MM.1S (cell line): ENCODE measurements at regions not wholly inside any gene's neighbourhood (a gene's known extent, or its start where the extent isn't known, plus 50 kb on each side); places are given as distances from the start of the nearest gene placed in this dataset.

Experiments used
- DNase-seq: peaks from one replicate; pipeline ENCODE4 v3.0.0-alpha.2; 2015
- H2AFZ ChIP-seq: fragments of 300-600 bp; sonication (generic); 2 replicates; pipeline ENCODE4 v1.6.0; 2016; ENCODE audit warnings: antibody characterized with exemption, low read length
- H3F3A ChIP-seq: fragments of 300-600 bp; sonication (generic); 2 replicates; pipeline ENCODE4 v1.6.1; 2016; ENCODE audit warnings: mild to moderate bottlenecking, antibody characterized with exemption, low read length, moderate library complexity, mixed read lengths; ENCODE audit not compliant: insufficient read depth
- H3K27ac ChIP-seq: fragments of 300-600 bp; sonication (generic); 2 replicates; pipeline ENCODE4 v1.5.1; 2016; ENCODE audit warnings: mild to moderate bottlenecking, low read length
- H3K27me3 ChIP-seq: fragments of 300-600 bp; sonication (generic); replicated peaks from 2 replicates; pipeline ENCODE4 v1.6.0; 2016; ENCODE audit warnings: low read length; ENCODE audit not compliant: insufficient read depth
- H3K36me3 ChIP-seq: fragments of 300-600 bp; sonication (generic); replicated peaks from 2 replicates; pipeline ENCODE4 v1.6.1; 2016; ENCODE audit warnings: mild to moderate bottlenecking, low read length, mixed read lengths; ENCODE audit not compliant: insufficient read depth
- H3K4me1 ChIP-seq: fragments of 300-600 bp; sonication (generic); 2 replicates; pipeline ENCODE4 v1.6.1; 2016; ENCODE audit warnings: low read length, mixed read lengths
- H3K4me2 ChIP-seq: fragments of 300-600 bp; sonication (generic); 2 replicates; pipeline ENCODE4 v1.6.0; 2016; ENCODE audit warnings: low read depth, low read length
- H3K4me3 ChIP-seq: fragments of 300-600 bp; sonication (generic); 2 replicates; pipeline ENCODE4 v1.5.1; 2016; ENCODE audit warnings: low read length, mixed read lengths
- H3K79me2 ChIP-seq: fragments of 300-600 bp; sonication (generic); 2 replicates; pipeline ENCODE4 v1.6.1; 2016; ENCODE audit warnings: mixed run types, low read length, mixed read lengths
- H3K9ac ChIP-seq: fragments of 300-600 bp; sonication (generic); 2 replicates; pipeline ENCODE4 v1.6.1; 2016; ENCODE audit warnings: low read length, mixed read lengths
- H3K9me2 ChIP-seq: fragments of 300-600 bp; sonication (generic); replicated peaks from 2 replicates; pipeline ENCODE4 v1.6.1; 2016; ENCODE audit warnings: mild to moderate bottlenecking, low read length, mixed read lengths; ENCODE audit not compliant: insufficient read depth
- H3K9me3 ChIP-seq: fragments of 300-600 bp; sonication (generic); replicated peaks from 2 replicates; pipeline ENCODE4 v1.6.1; 2016; ENCODE audit warnings: mild to moderate bottlenecking, low read length, mixed read lengths; ENCODE audit not compliant: insufficient read depth
- H4K20me1 ChIP-seq: fragments of 300-600 bp; sonication (generic); 2 replicates; pipeline ENCODE4 v1.6.1; 2016; ENCODE audit warnings: mild to moderate bottlenecking, low read length, moderate library complexity, mixed read lengths; ENCODE audit not compliant: insufficient read depth
- EZH2 ChIP-seq: fragments of 300-600 bp; sonication (generic); optimal IDR thresholded peaks from 2 replicates; pipeline ENCODE3; 2017; ENCODE audit warnings: low read depth, mild to moderate bottlenecking, antibody characterized with exemption, low read length, mixed read lengths
- EZH2phosphoT487 ChIP-seq: fragments of 300-600 bp; sonication (generic); IDR thresholded peaks from 2 replicates; pipeline ENCODE4 v1.6.1; 2018; ENCODE audit warnings: antibody characterized with exemption, low read length
- TF ChIP-seq, protein P1 (sequence below): fragments of 300-600 bp; sonication (generic); IDR thresholded peaks from 2 replicates; pipeline ENCODE4 v1.5.1; 2016; ENCODE audit warnings: antibody characterized with exemption, low read length, mixed read lengths

DNA sequence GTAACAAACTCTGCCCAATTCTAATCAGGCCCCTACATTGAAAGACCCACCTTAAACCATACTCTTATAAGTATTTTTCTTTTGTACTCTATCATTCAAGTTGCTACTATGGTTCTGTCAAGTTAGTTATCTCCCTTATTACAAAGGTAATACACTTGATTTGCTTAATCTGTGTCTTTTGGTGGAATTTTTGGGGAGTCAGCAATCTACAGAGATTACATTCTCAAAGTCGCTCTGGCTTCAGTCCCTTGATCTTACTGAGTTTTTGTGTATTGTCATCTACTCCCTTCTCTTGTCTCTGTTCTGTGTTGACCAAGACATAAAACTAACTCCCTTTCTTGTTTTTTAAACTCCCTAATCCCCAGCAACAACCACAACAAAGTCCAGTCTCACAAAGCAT, 353.1 kb downstream of the LRIG3 start:
- H3K4me2 ChIP-seq: no peak overlapping the region
- no peaks in the 10 kb centered on the region for H4K20me1 ChIP-seq

DNA sequence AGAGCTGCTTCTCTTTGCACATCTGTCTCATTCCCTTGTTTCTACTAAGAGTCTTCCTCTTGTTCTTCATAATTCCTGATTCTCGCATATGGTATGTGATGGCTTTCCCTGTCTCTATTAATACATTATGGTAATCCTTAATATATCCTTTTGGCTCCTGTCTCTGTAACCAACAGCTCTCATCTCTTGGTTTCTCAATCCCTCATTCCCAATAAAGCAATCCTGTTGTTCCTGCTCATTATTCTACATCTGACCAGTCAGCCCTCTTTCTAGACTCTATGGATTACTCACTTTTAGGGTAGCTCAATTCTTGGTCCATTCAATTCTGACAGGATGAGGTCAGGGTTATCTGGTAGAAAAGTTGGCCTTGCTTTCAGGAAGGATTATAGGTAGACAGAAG, 349.9 kb downstream of the LRIG3 start:
- no peak overlapping the region for H3K27ac ChIP-seq
- DNase-seq: no peak
- H3K79me2 ChIP-seq: no peaks in the 10 kb centered on the region
- H3K9ac ChIP-seq: no peak overlapping the region
- H3K4me1 ChIP-seq: no peaks in the 10 kb centered on the region
- H2AFZ ChIP-seq: no peak overlapping the region
- H3K36me3 ChIP-seq: no peaks in the 10 kb centered on the region
- no peaks in the 10 kb centered on the region for H3K9me2 ChIP-seq
- H3K4me2 ChIP-seq: no peak overlapping the region
- no peak for TF ChIP-seq EZH2
- TF ChIP-seq, protein P1, sequence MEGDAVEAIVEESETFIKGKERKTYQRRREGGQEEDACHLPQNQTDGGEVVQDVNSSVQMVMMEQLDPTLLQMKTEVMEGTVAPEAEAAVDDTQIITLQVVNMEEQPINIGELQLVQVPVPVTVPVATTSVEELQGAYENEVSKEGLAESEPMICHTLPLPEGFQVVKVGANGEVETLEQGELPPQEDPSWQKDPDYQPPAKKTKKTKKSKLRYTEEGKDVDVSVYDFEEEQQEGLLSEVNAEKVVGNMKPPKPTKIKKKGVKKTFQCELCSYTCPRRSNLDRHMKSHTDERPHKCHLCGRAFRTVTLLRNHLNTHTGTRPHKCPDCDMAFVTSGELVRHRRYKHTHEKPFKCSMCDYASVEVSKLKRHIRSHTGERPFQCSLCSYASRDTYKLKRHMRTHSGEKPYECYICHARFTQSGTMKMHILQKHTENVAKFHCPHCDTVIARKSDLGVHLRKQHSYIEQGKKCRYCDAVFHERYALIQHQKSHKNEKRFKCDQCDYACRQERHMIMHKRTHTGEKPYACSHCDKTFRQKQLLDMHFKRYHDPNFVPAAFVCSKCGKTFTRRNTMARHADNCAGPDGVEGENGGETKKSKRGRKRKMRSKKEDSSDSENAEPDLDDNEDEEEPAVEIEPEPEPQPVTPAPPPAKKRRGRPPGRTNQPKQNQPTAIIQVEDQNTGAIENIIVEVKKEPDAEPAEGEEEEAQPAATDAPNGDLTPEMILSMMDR: no peak
- TF ChIP-seq EZH2phosphoT487: no peak
- no peaks in the 10 kb centered on the region for H4K20me1 ChIP-seq
- H3F3A ChIP-seq: no peaks in the 10 kb centered on the region
- H3K4me3 ChIP-seq: no peak overlapping the region
- H3K27me3 ChIP-seq: no peaks in the 10 kb centered on the region
- no peaks in the 10 kb centered on the region for H3K9me3 ChIP-seq

More for the DNA sequence above, 353.1 kb downstream of the LRIG3 start:
- Histone ChIP-seq H3K4me3 (no peak overlapping the region), H3K79me2 (no peaks in the 10 kb centered on the region), H3K9me3 (no peaks in the 10 kb centered on the region), H3K9ac (no peak overlapping the region), H3K27ac (no peak overlapping the region), H3K27me3 (no peaks in the 10 kb centered on the region), H2AFZ (no peak overlapping the region), H3K9me2 (no peaks in the 10 kb centered on the region), H3K36me3 (no peaks in the 10 kb centered on the region), H3K4me1 (no peaks in the 10 kb centered on the region), H3F3A (no peaks in the 10 kb centered on the region)
- DNase-seq: no peak
- TF ChIP-seq, protein P1: no peak
- no peak for TF ChIP-seq EZH2phosphoT487
- no peak for TF ChIP-seq EZH2

DNA sequence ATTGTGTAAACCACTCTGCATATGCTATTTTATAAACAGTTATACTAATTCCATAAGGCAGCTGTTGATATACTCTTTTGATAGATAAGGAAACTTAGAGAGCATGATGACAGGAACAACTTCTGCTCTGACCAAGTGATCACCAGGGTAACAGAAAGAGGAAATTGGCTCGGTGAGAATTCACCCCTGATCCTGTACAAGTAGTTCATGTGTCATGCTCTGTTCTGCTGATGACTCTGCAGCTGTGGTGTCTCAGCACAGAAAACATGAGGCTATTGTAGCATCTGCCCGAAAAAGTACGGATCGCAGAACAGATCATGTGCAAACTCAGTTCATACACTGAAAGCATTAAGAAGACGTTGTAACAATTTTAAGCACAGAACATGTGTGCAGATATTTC, 345.0 kb downstream of the LRIG3 start:
- H3K4me3 ChIP-seq: no peak overlapping the region
- H3K9me3 ChIP-seq: no peaks in the 10 kb centered on the region
- no peaks in the 10 kb centered on the region for H3K9me2 ChIP-seq
- no peaks in the 10 kb centered on the region for H3K27me3 ChIP-seq
- no peak overlapping the region for H3K9ac ChIP-seq
- TF ChIP-seq EZH2 (no peak), EZH2phosphoT487 (no peak)
- TF ChIP-seq, protein P1: no peak
- no peaks in the 10 kb centered on the region for H3K4me1 ChIP-seq
- no peaks in the 10 kb centered on the region for H4K20me1 ChIP-seq
- no peaks in the 10 kb centered on the region for H3K36me3 ChIP-seq
- 0 out of 2 replicates have a peak overlapping the region, but pooled peaks have one; percentile 3 for H2AFZ ChIP-seq
- H3K4me2 ChIP-seq: 0 out of 2 replicates have a peak overlapping the region, but pooled peaks have one; percentile 3
- H3K27ac ChIP-seq: no peak overlapping the region
- no peaks in the 10 kb centered on the region for H3F3A ChIP-seq
- peak; percentile 33 for DNase-seq
- no peaks in the 10 kb centered on the region for H3K79me2 ChIP-seq
